Caco-2 (cell line): ENCODE measurements at regions not wholly inside any gene's neighbourhood (a gene's known extent, or its start where the extent isn't known, plus 50 kb on each side); places are given as distances from the start of the nearest gene placed in this dataset.

ENCODE experiments used
- BruUV-seq: library from RNA; stranded (reverse); fragments of 400-500 nt; replicated peaks from 2 replicates; lab custom pipeline; 2021; lab: Mats Ljungman, UMichigan
- CTCF ChIA-PET: fragments of 300-600 bp; sonication (Branson Sonifier 250); formaldehyde crosslinking; loops from one replicate; lab custom pipeline; 2022; ENCODE audit warnings: antibody characterized with exemption; lab: Charles Lee
- POLR2A ChIA-PET: fragments of 300-600 bp; sonication (Branson Sonifier 250); formaldehyde crosslinking; loops from one replicate; lab custom pipeline; 2022; ENCODE audit warnings: antibody characterized with exemption; lab: Charles Lee
- DNase-seq, 2 experiments: peaks; one replicate each; pipeline versions ENCODE4 v3.0.0 to v3.0.0-alpha.2; 2020 to 2022
- H3K27me3 ChIP-seq: replicated peaks from 2 replicates; pipeline ENCODE4 v1.6.0; 2011; ENCODE audit warnings: low read length; ENCODE audit not compliant: control insufficient read depth, insufficient read depth
- H3K36me3 ChIP-seq: 2 replicates; pipeline ENCODE4 v1.5.1; 2011; ENCODE audit warnings: low read length; ENCODE audit not compliant: control insufficient read depth, insufficient read depth
- H3K4me1 ChIP-seq: fragments of 250-450 bp; sonication (Bioruptor Pico); 2 replicates; pipeline ENCODE4 v1.5.1; 2020; ENCODE audit warnings: mild to moderate bottlenecking
- H3K4me3 ChIP-seq: 2 replicates; pipeline ENCODE4 v1.5.1; 2011; ENCODE audit warnings: low read depth, mild to moderate bottlenecking, control low read depth, low read length
- H3K9me3 ChIP-seq: fragments of 250-450 bp; sonication (Bioruptor Pico); 2 replicates; pipeline ENCODE4 v1.5.1; 2020; ENCODE audit warnings: mild to moderate bottlenecking, moderate library complexity
- H3K27ac Mint-ChIP-seq: one replicate; pipeline ENCODE4 v1.8.0; 2022; ENCODE audit warnings: mixed read lengths; ENCODE audit not compliant: unreplicated experiment
- H3K27me3 Mint-ChIP-seq: one replicate; pipeline ENCODE4 v1.8.0; 2022; ENCODE audit warnings: mixed read lengths; ENCODE audit not compliant: insufficient read depth, unreplicated experiment
- H3K36me3 Mint-ChIP-seq: one replicate; pipeline ENCODE4 v1.8.0; 2022; ENCODE audit warnings: mild to moderate bottlenecking, mixed read lengths; ENCODE audit not compliant: insufficient read depth, unreplicated experiment
- H3K4me1 Mint-ChIP-seq: one replicate; pipeline ENCODE4 v1.8.0; 2022; ENCODE audit warnings: low read depth, mixed read lengths; ENCODE audit not compliant: unreplicated experiment
- H3K4me3 Mint-ChIP-seq: one replicate; pipeline ENCODE4 v1.8.0; 2022; ENCODE audit warnings: mild to moderate bottlenecking, moderate library complexity, mixed read lengths; ENCODE audit not compliant: unreplicated experiment
- H3K9me3 Mint-ChIP-seq: one replicate; pipeline ENCODE4 v1.8.0; 2022; ENCODE audit warnings: mixed read lengths; ENCODE audit not compliant: unreplicated experiment
- CTCF ChIP-seq, 2 experiments: fragments of 200-600 bp in 1 of 2; IDR thresholded peaks; 1 replicate in 1 of 2; 2 replicates in 1 of 2; pipeline versions ENCODE4 v1.5.1 to v1.8.0; 2011 to 2022; ENCODE audit warnings: antibody characterized with exemption in 1 of 2, control low read depth in 1 of 2, inconsistent platforms in 1 of 2, low read depth in 1 of 2, low read length in 1 of 2, mild to moderate bottlenecking in 1 of 2, moderate library complexity in 1 of 2; ENCODE audit not compliant: insufficient read depth in 1 of 2, severe bottlenecking in 1 of 2, unreplicated experiment in 1 of 2
- intact Hi-C: fragments of 100-400 bp; cut with micrococcal nuclease; formaldehyde crosslinking; loops from one replicate; pipeline ENCODE4 v1.10.0; 2022; ENCODE audit not compliant: unreplicated experiment

- Mint-ChIP-seq H3K27ac (no peak overlapping the region), H3K4me1 (peaks cover 13% of the 10 kb centered on the region), H3K4me3 (no peak overlapping the region), H3K9me3 (no peaks in the 10 kb centered on the region), H3K36me3 (no peaks in the 10 kb centered on the region), H3K27me3 (no peaks in the 10 kb centered on the region)
- CTCF ChIA-PET = no interaction called here
- Histone ChIP-seq H3K4me1 (peaks cover 34% of the 10 kb centered on the region), H3K27me3 (no peaks in the 10 kb centered on the region), H3K4me3 (no peak overlapping the region), H3K36me3 (no peaks in the 10 kb centered on the region), H3K9me3 (no peaks in the 10 kb centered on the region)
- intact Hi-C loops = no loop called here
- no TSS peak for BruUV-seq
- POLR2A ChIA-PET = no interaction called here
- TF ChIP-seq CTCF (IDR thresholded peaks at IDR 0.05; ENCODE audit: insufficient read depth in 1 of 2, low read depth in 1 of 2, low read length in 1 of 2, severe bottlenecking in 1 of 2, unreplicated experiment in 1 of 2) = no peak
- DNase-seq = no peak
Measured at GRCh38 chr4:41408859-41409593, 128.9 kb upstream of the LIMCH1 start.

GRCh38 chr4:41409594-41409895 is 128.4 kb upstream of the LIMCH1 start:
- no peak for DNase-seq
- peaks cover 13% of the 10 kb centered on the region for H3K4me1 Mint-ChIP-seq
- no peaks in the 10 kb centered on the region for H3K27me3 ChIP-seq
- TF ChIP-seq CTCF (IDR thresholded peaks at IDR 0.05; ENCODE audit: insufficient read depth in 1 of 2, low read depth in 1 of 2, low read length in 1 of 2, severe bottlenecking in 1 of 2, unreplicated experiment in 1 of 2) = no peak
- H3K36me3 ChIP-seq = no peaks in the 10 kb centered on the region
- H3K27me3 Mint-ChIP-seq = no peaks in the 10 kb centered on the region
- peaks cover 34% of the 10 kb centered on the region for H3K4me1 ChIP-seq
- H3K4me3 ChIP-seq = no peak overlapping the region
- intact Hi-C loops = no loop called here
- no peaks in the 10 kb centered on the region for H3K9me3 ChIP-seq
- POLR2A ChIA-PET = no interaction called here
- CTCF ChIA-PET = no interaction called here
- no peak overlapping the region for H3K4me3 Mint-ChIP-seq
- H3K27ac Mint-ChIP-seq = no peak overlapping the region
- no TSS peak for BruUV-seq
- H3K9me3 Mint-ChIP-seq = no peaks in the 10 kb centered on the region
- H3K36me3 Mint-ChIP-seq = no peaks in the 10 kb centered on the region

GRCh38 chr4:41410049-41410448 is 127.9 kb upstream of the LIMCH1 start:
- POLR2A ChIA-PET = no interaction called here

More at GRCh38 chr4:41410049-41410448, 127.9 kb upstream of the LIMCH1 start:
- no TSS peak for BruUV-seq
- no peak overlapping the region for H3K4me3 Mint-ChIP-seq
- no peaks in the 10 kb centered on the region for H3K9me3 Mint-ChIP-seq
- Histone ChIP-seq H3K9me3 (no peaks in the 10 kb centered on the region), H3K36me3 (no peaks in the 10 kb centered on the region), H3K27me3 (no peaks in the 10 kb centered on the region), H3K4me3 (no peak overlapping the region), H3K4me1 (peaks cover 34% of the 10 kb centered on the region)
- no peak for TF ChIP-seq CTCF (IDR thresholded peaks at IDR 0.05; ENCODE audit: insufficient read depth in 1 of 2, low read depth in 1 of 2, low read length in 1 of 2, severe bottlenecking in 1 of 2, unreplicated experiment in 1 of 2)
- H3K27ac Mint-ChIP-seq = no peak overlapping the region
- peaks cover 13% of the 10 kb centered on the region for H3K4me1 Mint-ChIP-seq
- CTCF ChIA-PET = no interaction called here
- H3K36me3 Mint-ChIP-seq = no peaks in the 10 kb centered on the region
- DNase-seq = no peak
- no peaks in the 10 kb centered on the region for H3K27me3 Mint-ChIP-seq
- intact Hi-C loops = no loop called here
